WTC11 (cell line): ENCODE measurements at regions not wholly inside any gene's neighbourhood (a gene's known extent, or its start where the extent isn't known, plus 50 kb on each side); places are given as distances from the start of the nearest gene placed in this dataset.

Experiments
- CTCF ChIP-seq: fragments of 200-600 bp; IDR thresholded peaks from 2 replicates; pipeline ENCODE4 v1.8.0; 2022; ENCODE audit warnings: antibody characterized with exemption
- ESRRA ChIP-seq: sonication (generic); formaldehyde crosslinking; IDR thresholded peaks from 2 replicates; pipeline ENCODE4 v1.8.1; 2022; ENCODE audit warnings: mild to moderate bottlenecking, missing genetic modification reagents, borderline replicate concordance
- SP1 ChIP-seq: sonication (generic); formaldehyde crosslinking; conservative IDR thresholded peaks from 2 replicates; pipeline ENCODE4 v1.8.1; 2022; ENCODE audit warnings: missing genetic modification reagents
- USF1 ChIP-seq: sonication (generic); formaldehyde crosslinking; IDR thresholded peaks from 2 replicates; pipeline ENCODE4 v1.8.0; 2022; ENCODE audit warnings: mild to moderate bottlenecking, missing genetic modification reagents

GRCh38 chr9:134516464-134516863 is 125.1 kb upstream of the COL5A1 start:
- TF ChIP-seq CTCF (no peak), USF1 (CRISPR knock-in tag) (no peak), SP1 (CRISPR knock-in tag) (no peak), ESRRA (no peak)
